Ureter (tissue), 1 donor: ENCODE measurements at regions not wholly inside any gene's neighbourhood (a gene's known extent, or its start where the extent isn't known, plus 50 kb on each side); places are given as distances from the start of the nearest gene placed in this dataset.

Experiments used
- DNase-seq: peaks from one replicate; pipeline ENCODE4 v3.0.0-alpha.2; 2020; ENCODE audit warnings: low spot score
- donor health status: DM: yes; HTN: yes; CAD: no.

DNA sequence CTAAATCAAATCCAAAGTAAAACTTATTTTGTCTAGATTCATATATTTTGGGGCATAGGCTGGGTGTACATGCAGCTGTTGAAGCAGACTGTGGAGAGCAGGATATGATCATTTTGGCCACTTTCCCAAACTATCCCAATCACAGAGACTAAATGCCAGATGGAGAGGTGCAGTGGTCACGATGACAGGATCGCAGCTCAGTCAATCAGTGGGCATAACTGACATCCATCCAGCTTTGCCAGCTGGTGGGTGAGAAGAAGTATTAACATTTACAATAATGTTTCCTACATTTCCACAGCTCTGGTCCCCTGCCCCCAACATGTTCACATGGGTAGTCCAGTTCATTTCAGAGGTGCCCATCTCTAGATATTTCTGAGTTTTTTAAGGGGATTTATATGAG lies 255.5 kb upstream of the SESN3 start:
- DNase-seq: no peak

DNA sequence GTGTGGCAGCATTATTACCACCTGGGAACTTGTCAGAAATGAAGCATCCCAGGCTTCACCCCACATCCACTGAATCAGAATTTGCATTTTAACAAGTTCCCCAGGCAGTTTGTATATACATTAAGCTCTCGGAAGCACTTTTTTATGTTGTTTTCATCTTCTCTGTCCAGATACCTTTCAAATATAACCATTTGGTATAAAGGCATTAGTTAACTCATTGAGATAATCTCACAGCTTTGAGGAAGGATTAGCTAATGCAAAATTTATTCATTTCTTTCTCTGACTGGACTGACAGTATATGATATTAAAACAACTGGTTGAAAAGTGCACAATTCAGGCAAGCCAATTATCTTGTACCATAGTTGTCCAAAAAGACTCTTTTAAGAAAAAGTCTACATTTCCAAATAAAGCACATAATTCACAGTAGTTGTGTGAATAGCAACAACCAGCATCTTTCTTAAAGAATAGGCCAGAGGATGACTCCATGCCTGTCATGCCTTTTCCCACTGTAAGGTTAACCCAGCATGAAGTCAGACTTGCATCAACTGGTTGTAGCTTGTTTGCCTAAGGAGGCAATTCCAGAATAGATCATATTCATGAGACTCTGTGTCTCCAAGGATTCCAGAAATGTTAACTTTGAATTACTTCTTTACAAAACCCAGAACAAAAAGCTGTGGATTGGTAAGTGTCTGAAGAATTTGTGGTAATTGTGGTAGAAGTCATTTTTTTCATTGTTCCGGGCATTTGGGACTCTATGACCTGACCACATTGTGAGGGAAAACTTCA lies 254.3 kb upstream of the SESN3 start:
- no peak for DNase-seq

DNA sequence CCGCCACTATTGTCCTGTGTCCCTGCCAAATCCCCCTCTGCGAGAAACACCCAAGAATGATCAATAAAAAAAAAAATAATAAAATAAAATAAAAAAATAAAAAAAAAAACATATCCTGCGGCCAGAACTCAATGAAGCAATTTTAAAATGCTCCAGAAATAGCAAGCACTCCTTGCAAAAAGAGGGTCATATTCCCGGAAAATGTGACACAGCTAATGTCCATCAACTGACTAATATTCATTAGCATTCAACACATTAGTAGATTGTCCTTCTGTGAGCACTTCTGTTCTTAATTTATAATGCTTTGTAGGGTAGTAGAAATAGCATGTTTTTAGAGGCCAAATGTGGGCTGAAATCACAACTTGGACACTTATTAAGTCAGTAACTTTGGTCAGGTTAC lies 252.3 kb upstream of the SESN3 start:
- DNase-seq: no peak

DNA sequence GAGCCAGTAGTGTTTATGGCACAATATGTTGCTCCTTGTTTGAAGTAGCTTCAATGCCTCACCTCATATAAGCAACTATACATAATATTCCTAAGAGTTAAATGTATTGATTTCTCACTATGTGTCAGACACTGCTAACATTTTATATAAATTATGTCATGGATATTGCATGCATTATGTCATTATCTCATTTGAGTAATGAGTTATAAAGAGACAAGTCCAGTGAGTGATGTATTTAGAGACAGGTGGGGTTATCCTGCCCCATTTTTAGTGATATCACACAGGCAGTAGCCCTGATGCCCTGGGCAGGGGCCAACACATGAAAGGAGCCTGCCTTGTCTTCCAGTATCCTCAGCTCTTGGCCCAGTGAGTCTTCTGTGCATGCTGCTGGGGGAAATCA lies 247.0 kb upstream of the SESN3 start:
- DNase-seq: no peak

DNA sequence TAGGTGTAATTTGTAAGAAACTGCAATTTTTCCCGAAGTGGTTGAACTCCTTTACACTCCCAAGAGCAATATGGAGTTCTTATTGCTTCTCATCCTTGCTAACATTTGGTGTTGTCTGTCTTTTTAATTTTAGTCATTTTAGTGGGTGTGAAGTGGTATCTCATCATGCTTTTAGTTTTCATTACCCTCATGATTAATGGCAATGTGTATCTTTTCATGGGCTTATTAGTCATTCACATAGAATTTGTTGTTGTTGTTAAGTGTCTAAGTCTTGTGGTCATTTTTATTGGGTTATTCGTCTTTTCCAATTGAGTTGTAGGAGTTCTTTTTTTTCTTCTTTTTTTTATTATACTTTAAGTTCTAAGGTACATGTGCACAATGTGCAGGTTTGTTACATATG lies 238.3 kb upstream of the SESN3 start:
- DNase-seq: no peak

DNA sequence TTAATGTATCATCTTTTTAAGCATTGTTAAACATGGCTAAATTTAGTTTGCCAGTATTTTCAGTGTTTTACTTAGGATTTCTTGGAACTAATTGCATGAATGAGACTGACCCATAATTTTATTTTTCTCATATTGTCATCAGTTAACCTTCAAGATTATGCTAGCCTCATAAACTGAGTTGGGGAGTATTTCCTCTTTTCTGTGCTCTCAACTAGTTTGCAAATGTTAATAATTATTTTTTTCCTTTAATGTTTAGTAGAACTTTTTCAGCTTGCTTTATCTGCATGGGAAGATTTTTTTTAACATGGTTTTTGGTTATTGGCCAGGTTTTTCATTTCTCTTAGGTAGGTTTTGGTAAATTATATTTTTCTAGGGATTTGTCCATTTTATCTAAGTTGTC lies 235.4 kb upstream of the SESN3 start:
- DNase-seq: no peak

DNA sequence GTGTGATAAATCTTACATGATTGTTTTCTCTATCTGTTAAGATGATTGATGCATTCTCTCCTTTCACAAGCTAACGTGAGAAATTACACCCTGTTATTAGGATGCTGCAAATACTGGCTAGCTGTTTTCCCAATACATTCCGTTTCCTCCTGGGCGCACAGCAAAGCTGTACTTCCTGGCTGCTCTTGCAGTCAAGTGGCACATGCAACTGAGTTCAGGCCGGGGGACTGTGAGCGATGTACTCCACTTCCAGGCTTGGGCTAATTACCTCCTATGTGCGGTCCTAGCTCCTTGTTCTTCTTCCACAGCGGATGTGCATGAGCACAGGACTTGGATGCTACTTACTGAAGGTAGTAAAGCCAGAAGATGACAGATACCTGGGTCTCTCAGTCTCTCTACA lies 234.9 kb upstream of the SESN3 start:
- DNase-seq: no peak

DNA sequence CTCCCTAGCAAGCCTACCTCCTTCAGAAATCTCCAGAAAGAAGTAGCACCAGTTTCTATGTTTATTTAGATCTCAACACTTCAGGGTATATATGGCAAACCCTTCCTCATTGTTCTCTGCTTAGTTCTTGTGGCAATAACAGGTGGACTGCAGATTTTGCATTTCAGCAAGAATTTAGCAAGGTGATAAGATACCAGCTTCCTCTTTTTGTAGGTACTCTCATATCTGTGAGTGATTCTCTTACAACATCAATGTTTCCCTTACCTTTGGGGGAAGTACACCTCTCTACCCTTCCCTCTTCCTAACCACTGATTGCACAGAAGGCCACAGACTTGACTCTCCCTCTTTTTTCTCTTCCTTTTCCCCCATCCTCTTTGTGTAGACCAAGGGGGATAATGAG lies 230.9 kb upstream of the SESN3 start:
- no peak for DNase-seq

DNA sequence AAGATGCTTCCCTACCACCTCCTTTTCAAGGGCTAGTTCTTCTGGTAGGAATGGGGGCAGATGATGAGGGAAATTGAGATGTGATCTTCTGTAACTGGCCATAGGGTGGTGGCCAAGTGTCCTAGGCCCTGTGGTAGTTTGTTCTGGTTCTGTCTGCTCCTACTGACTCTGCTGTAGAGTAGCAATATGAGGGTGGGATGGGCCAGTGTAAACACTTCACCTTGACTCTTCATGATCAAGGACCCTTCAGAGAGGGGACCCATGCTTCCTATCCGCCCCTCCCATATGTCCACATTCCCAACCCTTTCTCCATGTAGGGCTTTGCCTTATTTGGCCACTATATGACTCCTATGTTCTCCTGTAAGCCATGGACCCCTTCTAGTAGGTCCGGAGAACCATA lies 230.3 kb upstream of the SESN3 start:
- DNase-seq: no peak

DNA sequence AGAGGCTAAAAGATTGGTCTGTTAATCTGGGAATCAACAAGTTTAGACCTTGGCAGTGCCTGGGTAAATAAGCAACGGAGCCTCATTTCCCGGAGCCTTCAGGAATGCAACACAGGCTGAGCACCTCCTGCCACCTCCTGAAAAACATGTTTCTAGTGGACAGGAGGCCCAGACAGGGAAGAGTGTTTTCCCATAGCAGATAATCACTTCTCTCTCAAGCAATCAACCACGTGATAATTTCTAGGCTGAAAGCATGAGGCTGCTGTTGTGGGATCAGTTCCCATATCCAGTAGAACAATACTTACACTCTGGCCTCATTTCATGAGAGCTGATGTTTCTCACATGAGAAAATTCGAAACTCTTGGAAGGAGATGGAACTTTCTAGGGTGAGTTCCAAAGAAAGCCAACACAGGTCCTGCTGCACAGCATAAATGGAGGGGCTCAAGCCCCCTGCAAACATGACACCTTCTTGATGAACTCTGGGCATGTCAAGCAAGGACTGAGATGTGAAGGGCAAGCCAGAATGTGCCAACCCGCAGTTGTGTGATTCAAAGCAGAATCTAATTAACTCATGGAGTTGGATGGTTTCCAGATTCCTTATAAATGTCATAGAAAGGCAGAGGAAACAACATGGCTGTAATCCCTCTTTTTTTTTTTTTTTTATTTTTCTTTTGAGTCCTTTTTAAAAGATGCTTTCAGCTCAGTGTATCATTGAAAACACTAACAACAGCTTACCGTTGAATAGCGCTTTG lies 228.5 kb upstream of the SESN3 start:
- no peak for DNase-seq

DNA sequence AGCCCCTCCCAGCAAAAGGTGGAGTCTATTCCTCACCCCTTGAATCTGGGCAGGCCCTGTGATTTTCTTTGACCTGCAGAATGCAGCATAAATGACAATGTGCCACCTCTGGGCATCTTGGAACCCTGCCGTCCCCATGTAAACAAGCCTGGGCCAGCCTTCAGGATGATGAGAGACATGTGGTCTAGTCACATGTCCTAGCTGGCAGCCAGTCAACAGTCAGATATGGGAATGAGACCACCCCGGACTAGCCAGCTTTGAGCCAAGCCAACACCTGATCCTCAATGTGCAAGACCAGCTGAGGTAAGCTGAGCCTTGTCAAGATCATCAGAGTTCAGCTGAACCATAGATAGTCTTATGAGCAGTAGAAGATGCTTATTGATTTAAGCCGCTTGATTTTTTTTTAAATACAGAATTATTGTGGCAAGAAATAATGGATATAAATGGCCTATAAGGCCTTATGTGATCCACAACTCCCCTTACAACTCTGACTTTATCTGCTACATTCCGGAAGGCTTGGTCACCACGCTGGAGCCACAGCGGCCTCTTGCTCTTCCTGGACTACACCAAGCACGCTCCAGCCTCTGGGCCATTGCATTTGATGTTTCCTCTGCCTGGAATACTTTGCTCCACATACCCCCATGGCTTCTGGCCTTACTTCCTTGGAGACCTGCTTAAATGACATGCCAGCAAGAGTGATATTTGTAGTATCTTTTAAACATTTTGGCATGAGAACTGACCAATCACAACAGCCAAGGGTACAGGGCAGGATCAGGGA lies 225.9 kb upstream of the SESN3 start:
- no peak for DNase-seq

DNA sequence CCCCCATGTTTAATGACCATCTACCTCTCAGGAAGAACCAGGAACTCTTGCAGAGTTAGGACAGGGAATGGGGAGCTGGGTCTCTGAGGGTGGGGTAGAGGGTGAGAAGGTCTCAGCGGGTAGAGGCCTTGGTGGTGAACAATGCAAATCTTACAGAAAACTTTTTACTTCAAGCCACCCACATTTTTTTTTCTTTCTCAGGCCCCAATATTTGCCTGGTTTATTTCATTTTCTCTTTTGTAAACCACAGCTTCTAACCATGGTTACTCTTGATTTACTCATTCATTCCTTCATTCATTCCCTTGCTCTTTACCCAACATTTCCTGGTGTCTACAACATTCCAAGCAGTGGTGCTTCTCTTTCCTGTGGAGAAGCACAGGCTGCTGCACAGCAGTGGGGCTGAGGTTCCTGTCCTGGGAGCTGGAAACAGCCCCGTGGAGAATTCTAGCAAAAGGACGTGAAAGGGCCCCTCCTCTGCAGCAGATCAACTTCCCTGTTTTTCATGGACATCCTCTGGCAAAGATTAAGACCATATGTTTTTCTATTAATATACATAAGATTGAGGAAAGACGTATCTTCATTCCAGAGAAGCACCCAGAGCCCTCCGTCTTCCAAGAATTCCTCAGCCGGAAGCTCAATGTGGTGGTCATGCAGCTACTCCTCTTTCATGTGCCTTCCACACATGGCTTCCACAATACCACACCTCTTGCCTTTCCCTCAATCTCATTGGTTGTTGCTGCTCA lies 224.4 kb upstream of the SESN3 start:
- DNase-seq: no peak

DNA sequence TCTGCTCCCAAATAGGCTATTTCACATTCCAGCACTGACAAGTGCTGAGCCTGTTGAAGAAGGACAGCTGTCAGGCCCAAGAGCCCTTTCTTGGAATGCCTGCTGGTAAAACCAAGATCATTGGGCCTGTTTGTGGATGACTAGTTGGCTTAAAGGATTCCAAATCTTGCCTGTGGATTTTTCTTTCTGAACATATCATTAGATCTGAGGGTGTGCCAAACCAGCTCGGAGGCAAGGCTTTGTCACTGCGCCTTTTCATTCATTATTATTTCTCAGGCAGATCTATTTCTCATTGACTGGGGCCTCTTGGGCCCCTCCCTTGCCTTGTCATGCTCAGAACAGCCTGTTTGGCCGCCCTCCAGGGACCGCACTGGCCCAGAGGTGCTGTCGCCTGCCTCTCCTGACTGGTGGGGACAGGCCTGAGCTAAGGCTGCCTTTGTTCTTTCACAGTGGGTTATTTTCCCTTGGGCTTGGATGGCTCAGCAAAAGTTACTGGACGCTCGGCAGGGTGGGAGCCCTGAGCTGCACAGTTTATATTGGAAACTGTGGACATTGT lies 222.7 kb upstream of the SESN3 start:
- peak; percentile 86 for DNase-seq

DNA sequence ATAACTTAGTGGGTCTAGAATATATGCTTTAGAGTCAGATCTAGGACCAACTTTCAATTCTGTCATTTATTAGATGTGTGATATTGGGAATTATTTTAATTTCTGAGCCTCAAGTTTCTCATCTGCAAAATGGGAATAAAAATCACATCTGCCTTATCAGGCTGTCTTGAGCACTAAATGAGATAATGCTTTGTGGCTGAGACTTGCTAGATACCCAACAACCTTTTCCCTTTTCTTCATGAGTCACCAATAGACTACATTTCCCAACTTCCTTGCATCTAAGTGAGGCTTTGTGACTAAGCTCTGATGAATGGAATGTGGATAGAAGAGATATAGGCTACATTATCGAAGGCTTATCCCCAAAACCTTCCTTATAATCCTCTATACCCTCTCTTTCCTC lies 220.7 kb upstream of the SESN3 start:
- no peak for DNase-seq

DNA sequence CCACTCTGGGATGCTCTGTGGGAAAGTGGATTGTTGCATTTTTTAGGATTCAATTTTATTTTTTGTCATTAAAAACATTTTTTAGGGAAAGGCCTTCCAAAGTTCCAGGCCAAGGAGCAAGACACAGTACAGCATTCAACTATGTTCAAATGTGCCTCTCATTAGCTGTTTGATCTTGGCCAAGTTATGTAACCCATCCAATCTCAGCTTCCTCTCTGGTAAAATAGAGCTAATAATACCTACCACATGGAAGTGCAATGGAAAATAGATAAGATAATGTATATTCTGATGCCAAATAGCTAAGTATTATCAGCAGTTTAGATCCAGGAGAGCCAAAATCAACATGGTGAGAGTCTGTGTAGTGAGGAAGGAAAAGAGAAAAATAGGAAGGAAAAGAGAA lies 220.3 kb upstream of the SESN3 start:
- no peak for DNase-seq

DNA sequence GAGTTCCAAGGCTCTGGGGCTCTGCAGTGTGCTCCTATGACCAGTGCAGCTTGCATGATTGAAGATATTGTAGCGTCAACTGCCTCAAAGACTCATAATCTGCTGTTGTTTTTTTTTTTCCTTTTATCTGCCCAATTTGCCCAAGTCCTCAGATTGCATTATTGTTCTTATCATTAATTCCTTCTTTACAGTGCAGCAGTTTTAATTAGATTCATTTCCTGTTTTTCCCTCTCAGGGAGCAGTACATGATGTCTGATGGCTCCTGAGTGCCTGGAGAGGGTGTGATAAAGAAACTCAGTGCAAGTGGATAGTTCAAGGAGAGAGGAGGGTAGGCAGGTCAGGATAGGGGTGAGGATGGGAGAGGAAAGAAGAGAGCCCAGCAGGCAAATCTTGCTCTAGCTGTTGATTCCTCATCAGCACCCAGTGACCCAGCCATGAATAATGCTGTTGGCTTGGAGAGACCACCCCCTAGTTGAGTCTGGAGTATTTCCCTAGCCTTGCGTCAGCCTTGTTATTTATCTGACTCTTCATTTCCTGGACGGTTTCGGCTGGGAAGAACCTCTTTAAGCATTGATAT lies 219.6 kb upstream of the SESN3 start:
- no peak for DNase-seq

DNA sequence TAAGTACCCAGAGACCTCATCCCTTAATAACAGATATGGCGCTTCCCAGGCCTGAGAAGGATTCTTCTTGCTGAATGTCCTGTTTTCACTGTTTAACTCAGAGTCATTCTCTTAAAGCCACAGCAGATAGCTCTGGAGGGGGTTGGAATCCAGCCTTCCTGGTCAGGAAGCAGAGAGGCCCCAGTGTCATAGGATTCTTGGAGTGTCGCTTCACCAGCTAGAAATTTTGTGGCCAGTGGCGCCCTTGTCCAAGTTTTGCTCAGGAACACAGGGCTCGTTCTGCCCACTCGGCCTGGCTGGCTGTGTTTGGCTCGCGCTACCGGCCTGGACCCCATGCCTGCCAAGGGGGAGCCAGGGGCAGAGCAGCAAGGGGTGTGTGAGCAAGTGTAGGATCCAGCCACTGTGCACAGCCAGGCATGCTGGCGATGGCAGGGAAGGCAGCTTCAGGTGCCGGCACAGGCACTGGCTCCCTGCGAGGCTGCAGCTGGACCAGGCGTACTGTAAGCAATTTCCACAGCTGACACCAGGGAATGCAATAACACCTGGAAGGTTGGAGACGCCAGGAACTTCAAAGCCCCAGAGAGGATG lies 214.8 kb upstream of the SESN3 start:
- no peak for DNase-seq

DNA sequence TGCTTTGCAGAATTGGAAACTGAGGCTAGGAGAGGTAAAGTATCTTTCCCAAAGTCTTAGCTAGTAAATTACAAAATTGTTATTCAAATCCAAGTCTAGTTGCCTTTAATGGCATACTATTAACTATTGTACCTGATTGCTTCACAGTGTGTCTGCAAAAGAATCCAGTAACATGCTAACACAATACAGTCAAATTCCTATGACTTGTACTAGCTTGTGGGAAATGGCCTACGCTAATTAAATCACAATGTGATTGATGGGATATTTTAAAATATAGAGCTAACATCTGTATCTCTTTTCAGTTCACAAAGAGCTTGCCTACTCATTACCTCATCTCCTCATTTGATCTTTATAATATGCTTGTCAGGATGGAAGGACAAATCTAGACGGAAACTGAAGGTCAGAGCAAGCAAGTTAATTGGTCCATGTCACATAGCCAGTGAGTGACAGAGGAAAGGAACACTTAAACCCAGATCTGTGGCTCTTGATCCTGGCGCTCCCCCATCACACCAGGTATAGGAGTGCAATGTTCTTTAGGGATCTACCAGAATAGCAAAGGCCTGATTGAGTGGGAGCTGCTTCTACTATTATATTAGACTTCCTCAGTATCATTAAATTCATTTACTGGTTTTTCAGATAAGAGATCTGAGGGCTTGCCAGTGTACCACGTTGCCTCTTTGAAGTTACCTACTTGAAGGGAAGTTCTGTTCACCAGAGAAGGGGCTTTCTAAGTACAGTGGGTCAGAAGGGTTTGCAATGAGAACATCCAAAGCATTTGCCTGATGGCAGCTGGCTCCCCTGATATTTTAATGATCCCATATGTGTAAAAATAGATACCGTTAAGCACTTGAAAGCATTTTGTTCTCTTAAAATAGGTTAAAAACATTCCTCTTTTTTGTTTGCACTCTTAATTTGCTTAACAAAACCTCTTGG lies 213.6 kb upstream of the SESN3 start:
- no peak for DNase-seq

DNA sequence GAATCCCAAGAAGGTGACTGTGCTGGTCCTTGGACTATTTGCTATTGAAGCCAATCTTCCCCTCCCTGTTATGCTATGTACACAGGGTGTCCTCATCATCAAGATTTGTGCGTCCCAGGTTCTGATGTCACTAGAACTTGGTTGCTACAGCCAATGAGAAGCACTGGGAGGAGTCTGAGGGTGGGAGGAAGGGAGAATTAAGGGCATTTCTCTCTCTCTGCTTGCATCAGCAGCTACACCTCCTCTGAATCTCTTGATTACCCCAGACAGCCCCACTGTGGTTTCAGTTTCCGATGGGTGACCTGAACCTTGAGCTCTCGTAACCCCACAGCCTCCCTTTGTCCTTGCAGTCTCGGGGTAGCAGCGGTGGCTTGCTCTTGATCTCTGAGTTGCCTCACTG lies 212.4 kb upstream of the SESN3 start:
- no peak for DNase-seq

DNA sequence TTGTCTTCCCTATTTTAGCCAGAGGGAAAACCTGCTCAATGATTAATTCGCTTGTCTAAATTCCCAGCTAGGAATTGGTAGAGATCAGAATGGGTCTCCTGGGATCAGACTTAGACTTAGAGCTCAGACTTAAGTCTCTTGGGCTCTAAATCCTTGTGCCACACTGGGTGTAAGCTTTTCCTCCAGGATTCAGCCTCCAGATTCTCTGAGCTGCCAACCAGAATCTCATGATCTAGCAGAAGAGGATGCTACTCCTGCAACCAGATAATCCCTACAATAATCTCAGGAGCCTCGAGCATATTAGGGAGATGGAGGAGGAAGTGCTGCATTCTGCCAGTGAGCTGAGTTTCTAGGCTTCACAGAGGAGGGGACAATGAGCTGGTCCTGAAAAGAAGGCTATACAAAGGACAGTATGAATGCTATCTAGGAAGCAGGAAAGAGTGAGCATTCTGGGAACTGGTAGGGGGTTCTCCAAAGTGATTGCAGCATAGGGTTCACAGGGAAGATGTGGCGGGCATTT lies 211.6 kb upstream of the SESN3 start:
- DNase-seq: no peak
